GM12872 (cell line): ENCODE measurements at regions not wholly inside any gene's neighbourhood (a gene's known extent, or its start where the extent isn't known, plus 50 kb on each side); places are given as distances from the start of the nearest gene placed in this dataset.

Source experiments
- TF ChIP-seq, protein P1 (sequence below): IDR thresholded peaks from 3 replicates; pipeline ENCODE4 v1.5.1; 2011; ENCODE audit warnings: low read depth, mild to moderate bottlenecking, low read length, moderate library complexity; ENCODE audit not compliant: insufficient read depth

DNA sequence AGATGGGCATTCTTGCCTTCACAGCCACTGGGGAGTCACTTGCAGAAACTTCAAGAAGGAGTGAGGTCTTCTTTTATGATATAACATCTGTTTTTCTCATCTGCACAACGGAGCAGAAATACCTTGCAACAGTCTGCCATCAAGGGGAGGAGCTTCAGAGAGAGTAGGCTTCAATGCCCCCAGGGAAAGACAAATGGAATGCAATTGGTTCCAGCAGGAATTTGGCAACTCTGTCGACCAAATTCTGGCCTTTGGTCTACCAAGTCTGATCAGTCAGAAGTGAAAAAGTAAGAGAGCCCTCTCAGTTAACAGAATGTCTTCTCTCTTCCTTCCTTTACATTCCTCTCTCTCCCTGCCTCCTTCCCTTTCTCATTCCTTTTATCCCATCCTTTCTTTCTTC, 229.3 kb downstream of the IDS start:
- TF ChIP-seq, protein P1, sequence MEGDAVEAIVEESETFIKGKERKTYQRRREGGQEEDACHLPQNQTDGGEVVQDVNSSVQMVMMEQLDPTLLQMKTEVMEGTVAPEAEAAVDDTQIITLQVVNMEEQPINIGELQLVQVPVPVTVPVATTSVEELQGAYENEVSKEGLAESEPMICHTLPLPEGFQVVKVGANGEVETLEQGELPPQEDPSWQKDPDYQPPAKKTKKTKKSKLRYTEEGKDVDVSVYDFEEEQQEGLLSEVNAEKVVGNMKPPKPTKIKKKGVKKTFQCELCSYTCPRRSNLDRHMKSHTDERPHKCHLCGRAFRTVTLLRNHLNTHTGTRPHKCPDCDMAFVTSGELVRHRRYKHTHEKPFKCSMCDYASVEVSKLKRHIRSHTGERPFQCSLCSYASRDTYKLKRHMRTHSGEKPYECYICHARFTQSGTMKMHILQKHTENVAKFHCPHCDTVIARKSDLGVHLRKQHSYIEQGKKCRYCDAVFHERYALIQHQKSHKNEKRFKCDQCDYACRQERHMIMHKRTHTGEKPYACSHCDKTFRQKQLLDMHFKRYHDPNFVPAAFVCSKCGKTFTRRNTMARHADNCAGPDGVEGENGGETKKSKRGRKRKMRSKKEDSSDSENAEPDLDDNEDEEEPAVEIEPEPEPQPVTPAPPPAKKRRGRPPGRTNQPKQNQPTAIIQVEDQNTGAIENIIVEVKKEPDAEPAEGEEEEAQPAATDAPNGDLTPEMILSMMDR: no peak

DNA sequence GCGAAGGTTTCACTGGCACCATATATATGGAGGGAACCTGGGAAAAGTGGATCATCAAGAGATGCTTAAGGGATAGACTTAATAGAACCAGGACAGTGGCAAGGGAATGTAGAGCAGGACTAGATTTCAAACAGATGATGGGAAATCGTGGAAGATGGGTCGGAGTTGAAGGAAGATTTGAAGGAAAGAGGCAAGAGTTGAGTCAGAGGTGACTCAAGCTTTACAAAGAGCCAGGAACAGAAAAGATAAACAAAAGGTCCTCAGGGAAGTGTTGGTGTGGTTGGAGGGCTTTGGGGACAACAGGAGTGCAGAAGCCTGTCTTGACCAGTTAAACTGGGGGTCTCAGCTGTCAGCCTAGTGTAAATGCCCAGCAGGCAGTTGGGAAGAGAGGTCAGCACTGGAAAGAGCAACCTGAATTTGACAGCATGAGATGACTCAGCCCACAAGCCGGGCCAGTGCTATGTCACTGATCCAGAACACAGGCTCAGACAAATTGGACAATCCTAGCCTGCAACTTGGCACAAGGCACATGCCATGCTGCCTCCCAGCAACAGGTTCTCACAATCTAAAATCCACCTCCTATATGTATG, 230.5 kb downstream of the IDS start:
- TF ChIP-seq, protein P1: no peak

DNA sequence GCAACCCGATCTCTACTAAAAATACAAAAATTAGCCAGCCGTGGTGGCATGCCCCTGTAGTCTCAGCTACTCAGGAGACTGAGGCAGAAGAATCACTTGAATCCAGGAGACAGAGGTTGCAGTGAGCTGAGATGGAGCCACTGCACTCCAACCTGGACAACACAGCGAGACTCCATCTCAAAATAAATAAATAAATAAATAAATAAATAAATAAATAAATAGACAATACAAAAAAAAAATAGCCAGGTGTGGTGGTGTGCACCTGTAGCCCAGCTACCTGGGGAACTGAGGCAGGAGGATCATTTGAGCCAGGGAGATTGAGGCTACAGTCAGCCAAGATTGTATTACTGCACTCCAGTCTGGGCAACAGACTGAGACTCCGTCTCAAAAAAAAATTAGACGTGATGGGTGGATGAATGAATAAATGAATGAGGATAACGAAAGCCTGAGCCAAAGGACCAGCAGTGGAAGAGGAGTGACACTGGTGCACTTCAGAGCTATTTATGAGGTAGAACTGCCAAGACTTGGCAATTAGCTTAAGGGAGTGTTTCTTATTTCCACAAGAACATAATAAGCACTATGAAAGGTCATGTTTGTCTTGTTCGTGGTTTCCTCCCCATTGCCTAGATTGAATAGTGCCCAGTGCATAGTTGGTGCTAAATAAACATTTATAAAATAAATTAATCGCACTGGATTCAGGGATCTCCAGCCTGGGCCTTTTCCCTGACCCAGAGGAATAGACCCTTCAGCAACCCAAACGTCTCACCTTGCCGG, 232.2 kb downstream of the IDS start:
- TF ChIP-seq, protein P1: no peak

DNA sequence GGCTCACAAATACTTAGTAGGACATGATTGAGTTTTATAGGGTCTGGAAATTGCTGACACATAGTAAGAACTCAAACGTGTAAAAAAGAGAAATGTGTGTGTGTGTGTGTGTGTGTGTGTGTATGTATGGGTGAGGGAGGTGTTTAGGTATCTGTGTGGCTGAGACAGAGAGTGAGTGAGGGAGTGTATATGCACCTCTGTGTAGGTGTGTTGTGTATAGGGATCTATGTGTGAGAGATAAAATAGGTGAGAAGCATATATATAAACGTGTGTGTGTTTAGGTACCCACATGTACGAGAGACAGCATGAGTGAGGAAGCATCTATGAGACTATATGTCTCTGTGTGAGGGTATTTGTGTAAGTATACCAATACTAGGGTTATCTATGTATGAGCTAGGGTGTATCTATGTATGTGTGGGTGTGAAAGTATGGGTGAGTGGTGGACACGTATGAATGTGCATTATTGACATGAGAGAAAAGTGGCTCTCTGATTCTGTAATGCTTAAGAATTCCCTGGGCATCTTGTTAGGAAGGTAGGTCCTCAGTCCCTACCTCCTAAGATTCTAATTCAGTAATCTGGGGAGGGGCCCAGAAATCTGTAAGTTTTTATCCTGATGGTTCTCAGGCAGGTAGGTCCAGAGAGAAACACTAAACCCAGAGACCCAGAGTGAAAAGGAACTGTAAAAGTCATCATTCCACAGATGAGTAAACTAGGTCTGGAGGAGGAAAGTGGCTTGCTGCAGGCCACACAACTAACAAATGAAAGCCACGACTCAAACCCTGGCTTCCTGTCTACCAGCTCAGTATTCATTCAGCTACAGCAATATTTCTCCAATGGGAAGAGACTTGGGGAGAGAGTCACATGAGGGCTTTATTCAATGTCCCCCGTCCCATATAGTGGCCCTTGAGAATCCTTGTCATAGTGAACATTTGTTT, 237.0 kb downstream of the IDS start:
- TF ChIP-seq, protein P1: no peak

DNA sequence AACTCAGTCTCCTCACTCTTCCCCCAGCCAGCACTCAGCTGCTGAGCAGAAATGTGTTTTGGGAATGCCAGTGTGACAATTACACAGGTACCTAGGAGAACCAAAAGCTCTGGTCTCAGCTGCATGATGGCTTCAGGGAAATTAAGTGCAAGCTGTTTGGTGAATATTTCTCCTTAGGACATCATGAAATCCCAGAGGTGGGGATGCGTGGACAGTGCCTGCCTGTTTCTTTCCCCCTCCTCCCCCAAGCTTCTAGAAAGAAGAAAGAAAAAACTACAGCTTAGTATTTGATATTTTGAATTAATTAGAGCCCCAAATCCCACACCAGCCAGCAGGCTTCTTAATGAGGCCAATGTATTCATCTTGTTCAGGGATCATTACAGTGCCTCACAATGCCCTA, 243.0 kb downstream of the IDS start:
- TF ChIP-seq, protein P1: no peak

DNA sequence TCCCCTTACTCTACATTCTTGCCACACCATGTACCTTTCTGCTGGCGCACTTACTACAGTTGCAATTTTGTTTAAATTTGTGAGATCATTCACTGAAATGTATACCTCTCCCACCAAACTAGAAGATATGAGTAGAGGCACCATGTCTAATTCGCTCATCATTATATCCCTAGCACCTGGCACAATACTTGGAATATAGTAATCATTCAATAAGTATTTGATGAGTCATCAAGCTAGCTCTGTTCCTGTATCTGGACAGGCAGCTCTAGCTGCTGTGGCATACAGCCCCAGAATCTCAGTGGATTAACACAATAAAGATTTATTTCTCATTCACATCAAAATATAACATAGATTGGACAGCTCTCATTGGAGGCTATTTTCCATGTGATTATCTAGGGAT, 245.9 kb downstream of the IDS start:
- TF ChIP-seq, protein P1: no peak

DNA sequence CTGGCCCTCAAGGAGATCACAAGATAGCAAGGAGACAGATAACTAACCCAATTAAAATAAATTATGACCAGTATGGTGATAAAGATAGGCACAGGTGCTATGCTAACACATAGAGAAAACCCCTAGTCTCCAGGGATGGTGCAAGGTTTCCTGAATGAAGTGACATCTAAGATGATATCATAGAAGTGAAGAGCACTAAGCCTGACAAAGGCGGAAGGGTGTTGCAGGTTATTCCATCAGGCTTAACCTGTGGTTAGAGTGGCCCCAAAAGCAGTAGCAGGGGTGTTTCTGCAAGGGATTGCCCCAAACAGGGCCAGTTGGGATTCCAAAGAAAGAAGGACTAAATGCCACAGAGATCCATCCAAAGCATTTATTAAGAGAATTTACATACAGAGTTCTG, 249.2 kb downstream of the IDS start:
- TF ChIP-seq, protein P1: no peak
